ENCODE measurements at regions not wholly inside any gene's neighbourhood (a gene's known extent, or its start where the extent isn't known, plus 50 kb on each side); places are given as distances from the start of the nearest gene placed in this dataset.

DNA sequence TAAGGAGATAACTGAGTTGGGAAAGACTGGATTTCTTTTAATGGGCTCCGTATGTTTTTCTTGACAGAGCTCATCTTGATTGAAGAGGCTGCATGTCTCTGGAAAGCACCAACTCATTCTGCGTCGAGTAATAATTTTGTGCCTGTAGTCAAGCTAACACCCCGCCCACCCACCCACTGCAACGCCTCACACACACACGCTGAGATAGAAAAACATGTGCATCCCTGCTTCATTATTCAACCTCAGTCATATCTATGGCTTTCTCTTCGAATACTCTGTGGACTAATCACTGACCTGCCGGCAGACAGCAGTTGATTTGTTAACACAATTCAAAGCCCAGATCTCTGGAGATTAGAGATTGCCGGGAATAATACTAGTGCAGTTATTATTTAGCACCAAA, 220.2 kb upstream of the TOM1L1 start:
- TF ChIP-seq POLR2A (IDR thresholded peaks at IDR 0.05) (no peak), CTCF (IDR thresholded peaks at IDR 0.05) (no peak)
